ENCODE measurements at regions not wholly inside any gene's neighbourhood (a gene's known extent, or its start where the extent isn't known, plus 50 kb on each side); places are given as distances from the start of the nearest gene placed in this dataset.

DNA sequence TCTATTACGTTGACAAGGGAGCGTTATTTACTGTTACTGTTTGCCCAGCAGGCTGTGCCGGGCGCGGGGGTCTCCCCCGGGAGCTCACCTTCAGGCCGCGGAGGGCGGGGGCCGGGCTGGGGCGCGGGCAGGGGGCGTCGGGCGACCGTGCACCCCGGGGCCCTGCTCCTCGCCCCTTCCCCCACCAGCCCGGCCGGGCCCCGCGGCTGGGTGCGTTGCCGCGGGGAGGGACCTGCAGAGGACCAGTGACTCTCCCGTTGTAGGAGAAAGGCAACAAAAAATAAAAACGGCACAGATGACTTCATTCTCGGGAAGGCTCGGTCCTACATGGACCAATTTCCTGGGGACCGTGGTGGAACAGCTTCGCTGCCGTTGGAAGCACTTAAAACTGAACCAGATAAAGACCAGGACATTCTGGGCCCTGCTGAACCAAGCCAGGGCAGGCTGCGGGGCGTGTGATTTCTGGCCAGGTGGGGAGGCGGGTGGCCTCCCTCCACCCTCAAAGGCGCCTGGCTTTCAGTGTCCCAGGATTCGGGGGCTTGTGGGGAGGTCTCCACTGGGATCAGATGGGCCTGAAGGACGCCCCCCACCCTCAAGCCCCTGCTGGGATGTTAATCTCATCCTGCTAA is 57.4 kb downstream of the IGLL1 start:
- DNase-seq (ENCODE audit: low read depth in 2 of 2) = no peak

GRCh38 chr22:23521441-23522113 is 58.5 kb downstream of the IGLL1 start:
- peak; percentile 68 to 69 for DNase-seq (ENCODE audit: low read depth in 2 of 2)

GRCh38 chr22:23520863-23521440 is 59.1 kb downstream of the IGLL1 start:
- DNase-seq (ENCODE audit: low read depth in 2 of 2) = no peak

DNA sequence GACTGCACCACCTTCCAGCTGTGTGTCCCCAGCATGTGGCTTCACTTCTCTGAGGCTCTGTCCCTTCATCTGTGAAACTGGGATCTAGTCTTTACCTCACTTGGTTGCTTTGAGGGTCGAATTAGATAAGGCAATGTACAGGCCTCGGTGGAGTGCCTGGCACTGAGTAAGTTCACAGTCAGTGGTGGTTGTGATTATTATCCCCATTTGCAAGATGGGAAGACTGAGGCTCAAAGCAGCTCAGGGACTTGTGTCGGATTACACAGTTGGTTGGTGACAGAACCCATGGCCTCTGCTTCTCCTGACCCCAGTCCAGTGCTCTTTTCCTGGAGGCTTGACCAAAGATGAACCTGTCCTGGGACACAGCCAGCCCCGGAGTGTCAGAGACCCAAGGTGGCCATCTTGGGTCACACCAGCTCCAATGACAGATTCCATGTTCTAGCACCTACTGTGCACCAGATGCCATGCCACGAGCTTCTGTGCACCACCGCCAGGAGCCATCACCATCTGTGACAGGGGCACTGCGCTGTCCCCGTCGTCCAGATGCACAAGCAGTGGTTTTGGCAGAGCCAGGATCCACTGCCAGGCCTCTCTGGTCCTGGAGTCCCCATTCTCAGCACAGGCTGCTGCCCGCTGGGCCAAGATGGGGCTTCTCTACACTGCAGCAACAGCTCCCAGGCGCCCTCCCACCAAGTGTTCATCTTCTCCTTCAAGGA is 60.5 kb downstream of the IGLL1 start:
- DNase-seq (ENCODE audit: low read depth in 2 of 2) = no peak

DNA sequence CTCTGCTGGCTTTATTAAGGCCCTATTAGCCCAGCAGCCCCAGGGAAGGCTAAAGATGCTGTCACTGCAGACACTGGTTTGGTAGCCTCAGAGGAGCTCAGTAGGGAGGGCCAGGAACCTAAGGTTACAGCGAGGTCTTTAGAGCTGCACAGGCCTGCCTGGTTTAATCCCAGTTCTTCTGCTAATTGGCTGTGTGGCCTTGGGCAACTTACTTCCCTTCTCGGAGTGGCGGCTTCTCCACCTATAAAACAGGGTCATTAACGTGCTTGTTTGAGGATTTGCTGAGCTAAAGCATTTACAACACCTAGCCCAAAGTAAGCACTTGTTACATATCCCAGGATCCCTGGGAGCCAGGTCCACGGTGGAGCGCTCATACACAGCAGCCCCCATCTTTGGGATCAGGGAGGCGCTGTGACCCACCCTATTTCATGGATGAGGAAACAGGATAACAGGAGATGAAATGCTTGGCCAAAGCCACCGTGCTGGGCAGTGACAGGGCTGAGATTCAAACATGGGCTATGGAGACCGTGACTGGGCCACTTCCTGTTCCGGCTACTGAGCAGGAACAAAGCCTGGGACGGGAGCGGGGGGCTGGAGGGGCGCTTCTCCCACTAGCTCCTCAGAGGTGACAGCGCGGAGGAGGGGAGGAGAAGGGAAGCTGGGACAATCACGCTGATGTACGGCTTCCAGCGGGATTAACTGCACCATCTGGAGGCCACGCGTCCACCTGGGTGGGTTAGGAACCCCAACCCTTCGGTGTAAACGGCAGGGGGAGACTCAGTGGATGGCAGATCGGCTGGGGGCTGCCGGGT is 61.5 kb downstream of the IGLL1 start:
- DNase-seq (ENCODE audit: low read depth in 2 of 2) = no peak

- no peak for DNase-seq (ENCODE audit: low read depth in 2 of 2)
These were observed 62.2 kb downstream of the IGLL1 start for GRCh38 chr22:23517804-23518375.

GRCh38 chr22:23516304-23516703 is 63.8 kb downstream of the IGLL1 start:
- DNase-seq (ENCODE audit: low read depth in 2 of 2) = no peak

GRCh38 chr22:23514322-23515038 is 65.6 kb downstream of the IGLL1 start:
- no peak for DNase-seq (ENCODE audit: low read depth in 2 of 2)

DNA sequence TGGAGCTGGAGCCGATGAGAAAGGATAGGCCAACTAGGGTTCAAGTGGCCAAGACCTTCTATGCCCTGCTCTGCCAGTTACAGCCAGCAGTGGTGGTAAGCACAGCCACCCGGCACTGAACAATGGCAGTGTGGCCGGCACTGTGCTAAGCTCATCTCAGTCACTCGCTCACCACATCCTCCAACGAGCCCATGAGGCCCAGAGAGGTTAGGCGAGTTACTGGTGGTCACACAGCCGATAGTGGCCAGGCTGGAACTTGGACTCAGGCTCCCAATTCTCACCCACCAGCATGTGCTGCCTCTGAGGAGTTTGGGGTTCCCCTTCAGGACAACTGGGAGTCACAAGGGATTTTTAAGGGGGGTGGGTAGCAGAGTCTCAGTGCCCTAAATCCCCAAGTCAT is 66.4 kb downstream of the IGLL1 start:
- DNase-seq (ENCODE audit: low read depth in 2 of 2) = no peak

GRCh38 chr22:23513133-23513532 is 67.0 kb downstream of the IGLL1 start:
- no peak for DNase-seq (ENCODE audit: low read depth in 2 of 2)

- no peak for DNase-seq (ENCODE audit: low read depth in 2 of 2)
These were observed 67.4 kb downstream of the IGLL1 start for GRCh38 chr22:23512721-23513120.

DNA sequence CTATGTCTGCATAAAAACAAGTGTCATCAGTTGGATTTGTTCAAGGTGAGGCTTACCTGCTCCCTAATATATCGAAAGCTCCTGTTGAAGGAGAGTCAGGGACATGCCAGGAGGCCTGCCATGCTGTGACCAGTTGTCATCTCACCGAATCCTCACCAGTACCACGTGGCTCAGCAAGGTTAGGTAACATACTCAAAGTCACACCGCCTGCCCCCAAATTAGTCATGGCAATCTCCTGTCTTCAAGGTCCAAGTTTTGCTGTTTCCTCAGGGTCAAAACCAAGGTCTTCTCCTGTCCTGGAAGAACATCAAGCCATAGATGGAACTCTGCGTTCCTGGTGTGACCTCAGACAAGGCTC is 67.8 kb downstream of the IGLL1 start:
- no peak for DNase-seq (ENCODE audit: low read depth in 2 of 2)

GRCh38 chr22:23511627-23512347 is 68.3 kb downstream of the IGLL1 start:
- no peak for DNase-seq (ENCODE audit: low read depth in 2 of 2)

GRCh38 chr22:23509571-23510302 is 70.4 kb downstream of the IGLL1 start:
- DNase-seq (ENCODE audit: low read depth in 2 of 2) = no peak

- DNase-seq (ENCODE audit: low read depth in 2 of 2) = no peak
These were observed 75.6 kb downstream of the IGLL1 start for GRCh38 chr22:23504516-23504915.

GRCh38 chr22:23503736-23504440 is 76.2 kb downstream of the IGLL1 start:
- no peak for DNase-seq (ENCODE audit: low read depth in 2 of 2)

GRCh38 chr22:23503142-23503541 is 76.9 kb downstream of the IGLL1 start:
- no peak for DNase-seq (ENCODE audit: low read depth in 2 of 2)

GRCh38 chr22:23501708-23502107 is 78.4 kb downstream of the IGLL1 start:
- DNase-seq (ENCODE audit: low read depth in 2 of 2) = no peak

- DNase-seq (ENCODE audit: low read depth in 2 of 2) = no peak
These were observed 78.8 kb downstream of the IGLL1 start for GRCh38 chr22:23501261-23501619.
